GM19099 (cell line): ENCODE measurements at regions not wholly inside any gene's neighbourhood (a gene's known extent, or its start where the extent isn't known, plus 50 kb on each side); places are given as distances from the start of the nearest gene placed in this dataset.

Experiments
- POLR2A ChIP-seq: IDR thresholded peaks from 3 replicates; pipeline ENCODE4 v1.6.1; 2011; ENCODE audit warnings: low read depth; ENCODE audit not compliant: insufficient read length; ENCODE audit errors: extremely low read depth

- TF ChIP-seq POLR2A, result no peak
These were observed 199.8 kb downstream of the NPIPA7 start for GRCh38 chr16:16578701-16579100.

DNA sequence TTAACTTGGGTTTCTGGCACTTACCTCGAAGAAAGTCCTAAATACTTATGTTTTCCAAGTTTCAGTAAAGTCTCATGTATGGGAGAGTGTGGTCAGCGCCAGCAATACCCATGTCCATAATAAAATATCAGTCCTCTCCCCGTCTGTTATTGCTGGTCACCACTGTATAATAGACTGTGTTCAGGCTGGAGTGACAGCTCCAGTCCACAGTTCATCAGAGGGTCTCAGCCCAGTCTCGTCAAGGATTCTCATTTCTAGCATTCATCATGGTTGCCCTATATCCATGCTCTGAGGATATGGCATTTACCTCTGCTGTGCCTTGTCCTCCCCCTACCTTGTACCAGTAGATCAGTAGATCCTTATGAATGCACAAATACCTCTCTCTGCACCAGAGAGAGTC is 384.5 kb downstream of the NPIPA7 start:
- TF ChIP-seq POLR2A, result no peak

- TF ChIP-seq POLR2A, result no peak
These were observed 395.4 kb downstream of the NPIPA7 start for GRCh38 chr16:16774389-16774788.

DNA sequence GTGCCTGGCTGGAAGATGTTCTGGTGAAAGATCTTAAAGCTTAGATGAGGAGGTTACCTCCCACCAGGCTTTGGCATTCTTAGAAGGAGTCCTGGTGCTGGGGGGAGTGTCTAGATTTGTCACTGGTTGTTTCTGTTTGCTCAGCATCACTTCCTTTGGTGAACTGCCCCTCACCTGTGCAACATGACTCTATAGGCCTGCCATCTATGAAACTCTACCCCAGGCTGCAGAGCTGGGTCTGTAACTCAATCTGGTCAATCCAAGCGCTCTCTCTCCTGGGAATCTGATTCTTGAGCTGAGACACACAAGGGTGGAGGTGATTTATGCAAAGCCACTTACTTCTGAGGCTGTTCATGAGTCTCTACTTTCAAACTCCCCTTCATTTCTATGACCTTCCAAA is 399.4 kb downstream of the NPIPA7 start:
- no peak for TF ChIP-seq POLR2A

GRCh38 chr16:16780588-16780987 is 401.6 kb downstream of the NPIPA7 start:
- no peak for TF ChIP-seq POLR2A

DNA sequence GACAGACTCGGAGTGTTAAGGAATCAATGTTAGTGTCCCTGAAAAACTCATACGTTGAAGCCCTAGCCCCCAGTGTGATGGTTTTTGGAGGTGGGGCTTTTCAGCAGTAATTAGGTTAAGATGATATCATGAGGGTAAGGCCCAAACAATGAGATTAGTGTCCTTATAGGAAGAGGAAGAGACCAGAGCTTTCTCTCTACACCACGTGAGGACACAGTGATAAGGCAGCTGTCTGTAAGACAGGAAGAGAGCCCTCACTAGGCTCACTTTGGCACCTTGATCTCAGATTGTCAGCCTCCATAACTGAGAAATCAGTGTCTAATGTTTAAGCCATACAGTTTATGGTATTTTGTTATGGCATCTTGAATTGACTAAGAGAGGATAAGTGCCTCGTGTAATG is 403.2 kb downstream of the NPIPA7 start:
- no peak for TF ChIP-seq POLR2A

DNA sequence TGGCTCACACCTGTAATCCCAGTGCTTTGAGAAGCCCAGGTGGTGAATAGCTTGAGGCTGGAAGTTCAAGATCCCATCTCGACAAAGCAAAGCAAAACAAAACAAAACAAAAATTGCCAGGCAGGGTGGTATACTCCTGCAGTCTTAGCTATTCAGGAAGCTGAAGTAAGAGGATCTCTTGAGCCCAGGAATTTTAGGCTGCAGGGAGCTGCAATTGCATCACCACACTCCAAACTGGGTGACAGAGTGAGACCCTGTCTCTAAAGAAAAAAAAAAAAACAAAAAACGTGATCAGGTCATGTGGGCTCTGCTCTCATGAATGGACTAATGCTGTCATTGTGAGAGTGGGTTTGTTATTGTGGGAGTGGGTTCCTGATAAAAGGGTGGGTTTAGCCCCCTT is 409.1 kb downstream of the NPIPA7 start:
- TF ChIP-seq POLR2A, result no peak

GRCh38 chr16:16790597-16790996 is 411.7 kb downstream of the NPIPA7 start:
- no peak for TF ChIP-seq POLR2A

GRCh38 chr16:16791051-16791450 is 412.1 kb downstream of the NPIPA7 start:
- no peak for TF ChIP-seq POLR2A

DNA sequence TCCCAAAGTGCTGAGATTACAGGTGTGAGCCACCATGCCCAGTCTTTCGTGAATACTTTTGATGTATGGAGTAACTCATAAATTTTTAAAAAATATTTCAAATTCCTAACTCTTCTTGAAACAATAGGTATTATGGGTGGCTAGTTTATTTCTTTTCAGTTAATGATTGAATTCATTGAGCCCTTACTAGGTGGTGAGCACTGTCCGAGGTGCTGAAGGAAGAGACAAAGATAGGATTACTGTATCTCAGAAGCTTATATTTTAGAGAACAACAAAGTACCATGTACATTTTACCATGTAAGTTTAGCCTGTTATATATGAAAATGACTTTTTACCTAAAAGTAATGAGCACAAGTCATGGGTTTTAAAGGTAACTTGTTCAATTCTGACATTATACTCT is 418.3 kb downstream of the NPIPA7 start:
- TF ChIP-seq POLR2A, result no peak

DNA sequence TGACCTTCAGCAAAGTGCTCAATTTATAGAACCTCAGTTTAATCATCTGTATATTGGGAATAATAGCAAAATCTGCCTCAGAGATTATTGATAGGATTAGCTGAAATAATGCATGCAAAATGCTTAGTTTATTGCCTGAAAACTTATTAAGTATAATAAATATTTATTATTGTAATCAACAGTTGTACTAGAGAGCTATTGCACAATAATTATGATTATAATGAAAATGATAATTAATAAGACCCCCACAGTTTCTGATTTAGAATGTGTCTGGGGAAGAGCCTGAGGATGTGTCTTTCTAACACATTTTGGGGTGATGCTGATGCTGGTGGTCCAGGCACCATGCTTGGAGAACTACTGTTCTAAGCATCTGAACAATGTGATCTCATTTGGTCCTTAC is 419.6 kb downstream of the NPIPA7 start:
- TF ChIP-seq POLR2A, result no peak

DNA sequence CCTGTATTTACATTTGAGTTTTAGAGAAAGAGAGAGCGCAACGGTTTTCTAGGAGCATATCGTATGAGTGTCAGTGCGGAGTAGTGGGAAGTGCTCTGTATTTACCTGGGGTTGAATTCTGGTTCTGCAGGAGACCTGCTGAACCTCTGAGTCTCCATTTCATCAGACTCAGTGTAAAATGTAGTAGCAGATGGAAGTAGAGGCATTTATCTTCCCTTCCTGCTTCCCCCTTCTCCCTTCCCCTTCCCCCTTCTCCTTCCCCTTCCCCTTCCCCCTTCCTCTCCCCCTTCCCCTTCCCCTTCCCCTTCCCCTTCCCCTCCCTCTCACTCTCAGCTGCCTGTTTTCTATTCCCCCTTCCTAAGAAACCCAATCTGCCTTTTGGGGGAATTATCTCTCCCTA is 426.9 kb downstream of the NPIPA7 start:
- no peak for TF ChIP-seq POLR2A

- TF ChIP-seq POLR2A, result no peak
These were observed 436.7 kb downstream of the NPIPA7 start for GRCh38 chr16:16815641-16816040.

GRCh38 chr16:16817196-16817595 is 438.3 kb downstream of the NPIPA7 start:
- TF ChIP-seq POLR2A, result no peak

- no peak for TF ChIP-seq POLR2A
These were observed 442.3 kb downstream of the NPIPA7 start for GRCh38 chr16:16821261-16821660.

- TF ChIP-seq POLR2A, result no peak
These were observed 450.0 kb downstream of the NPIPA7 start for GRCh38 chr16:16828913-16829398.

DNA sequence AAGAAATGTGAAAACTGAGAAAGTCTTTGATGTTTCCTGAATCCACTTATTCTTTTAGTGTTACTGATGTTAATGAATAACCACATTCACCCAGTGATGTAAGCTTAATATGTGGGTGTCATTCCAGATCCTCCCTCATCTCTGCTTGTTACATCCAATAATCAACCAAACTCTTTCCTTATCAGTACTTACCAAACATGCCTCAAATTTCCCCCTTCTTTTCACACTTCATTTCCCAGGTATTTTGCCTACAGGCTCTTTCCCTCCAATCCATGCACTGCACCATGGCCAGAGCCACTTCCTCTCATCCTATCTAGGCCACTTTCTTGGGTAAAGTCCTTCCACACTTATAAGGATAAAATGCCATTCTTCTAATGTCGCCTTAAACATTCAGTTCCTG is 451.5 kb downstream of the NPIPA7 start:
- no peak for TF ChIP-seq POLR2A

DNA sequence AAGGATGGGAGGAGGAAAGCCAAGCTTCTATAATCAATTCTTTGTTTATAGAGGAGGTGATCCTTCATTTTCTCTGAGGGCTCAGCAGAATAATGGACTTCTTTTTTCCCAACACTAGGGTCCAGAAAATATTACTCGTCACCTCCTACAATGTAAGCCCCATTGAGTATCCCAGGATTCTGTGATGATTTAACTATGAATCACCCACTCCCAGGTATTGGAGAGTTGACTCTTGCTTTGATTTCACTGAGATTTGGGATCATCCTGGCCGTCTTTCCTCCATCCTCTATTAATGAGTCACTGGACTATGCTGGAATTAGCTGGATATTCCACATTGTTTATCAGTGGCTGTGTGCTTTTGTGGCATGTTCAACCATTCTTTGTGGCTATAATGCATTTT is 452.0 kb downstream of the NPIPA7 start:
- no peak for TF ChIP-seq POLR2A

DNA sequence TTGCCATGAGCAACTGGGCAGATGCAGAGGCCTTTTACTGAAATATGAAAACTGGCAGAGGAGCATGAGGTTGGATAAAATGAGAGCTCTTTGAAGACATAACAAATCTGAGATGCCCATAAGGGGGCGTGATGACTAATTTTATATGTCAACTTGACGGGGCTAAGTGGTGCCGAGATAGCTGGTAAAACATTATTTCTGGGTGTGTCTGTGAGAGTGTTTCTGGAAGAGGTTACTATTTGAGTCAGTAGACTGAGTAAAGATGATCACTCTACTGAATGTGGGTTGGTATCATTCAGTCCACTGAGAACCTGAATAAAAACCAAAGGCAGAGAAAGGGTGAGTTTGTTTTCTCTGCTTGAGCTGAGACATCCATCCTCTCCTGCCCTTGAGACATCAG is 454.2 kb downstream of the NPIPA7 start:
- no peak for TF ChIP-seq POLR2A

DNA sequence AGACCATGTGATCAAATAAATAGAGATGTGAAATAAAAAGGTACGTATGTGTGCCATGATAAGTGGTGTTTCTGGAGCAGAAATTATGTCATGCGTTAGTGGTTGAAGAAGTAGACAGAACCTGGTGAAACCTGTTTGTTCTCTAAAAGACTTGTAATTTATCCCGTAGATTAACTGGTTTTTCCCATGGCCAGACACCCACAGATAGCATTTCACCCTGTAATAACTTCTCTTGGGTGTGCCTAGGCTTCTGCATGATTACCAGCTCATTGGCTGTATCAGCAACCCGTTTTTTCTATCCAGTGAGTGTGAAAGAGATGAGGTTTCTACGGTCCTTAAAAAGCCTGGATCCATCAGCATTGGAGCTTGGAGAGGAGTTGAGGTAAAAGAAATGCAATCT is 471.3 kb downstream of the NPIPA7 start:
- no peak for TF ChIP-seq POLR2A
